ENCODE measurements at regions not wholly inside any gene's neighbourhood (a gene's known extent, or its start where the extent isn't known, plus 50 kb on each side); places are given as distances from the start of the nearest gene placed in this dataset.
A peak's percentile ranks its signal among the peaks of the same experiment; 100 is the strongest.

GRCh38 chr13:50697746-50698539 lies 145.5 kb downstream of the DLEU7 start:
- intact Hi-C loops (cut with DNase I), result no loop called here
- no peaks in the 10 kb centered on the region for H3K36me3 ChIP-seq (replicated peaks in 1 of 2; ENCODE audit: insufficient read depth in 1 of 2, low read depth in 2 of 2)
- no peaks in the 10 kb centered on the region for H3K27me3 ChIP-seq
- TF ChIP-seq, protein P1, sequence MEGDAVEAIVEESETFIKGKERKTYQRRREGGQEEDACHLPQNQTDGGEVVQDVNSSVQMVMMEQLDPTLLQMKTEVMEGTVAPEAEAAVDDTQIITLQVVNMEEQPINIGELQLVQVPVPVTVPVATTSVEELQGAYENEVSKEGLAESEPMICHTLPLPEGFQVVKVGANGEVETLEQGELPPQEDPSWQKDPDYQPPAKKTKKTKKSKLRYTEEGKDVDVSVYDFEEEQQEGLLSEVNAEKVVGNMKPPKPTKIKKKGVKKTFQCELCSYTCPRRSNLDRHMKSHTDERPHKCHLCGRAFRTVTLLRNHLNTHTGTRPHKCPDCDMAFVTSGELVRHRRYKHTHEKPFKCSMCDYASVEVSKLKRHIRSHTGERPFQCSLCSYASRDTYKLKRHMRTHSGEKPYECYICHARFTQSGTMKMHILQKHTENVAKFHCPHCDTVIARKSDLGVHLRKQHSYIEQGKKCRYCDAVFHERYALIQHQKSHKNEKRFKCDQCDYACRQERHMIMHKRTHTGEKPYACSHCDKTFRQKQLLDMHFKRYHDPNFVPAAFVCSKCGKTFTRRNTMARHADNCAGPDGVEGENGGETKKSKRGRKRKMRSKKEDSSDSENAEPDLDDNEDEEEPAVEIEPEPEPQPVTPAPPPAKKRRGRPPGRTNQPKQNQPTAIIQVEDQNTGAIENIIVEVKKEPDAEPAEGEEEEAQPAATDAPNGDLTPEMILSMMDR (IDR thresholded peaks at IDR 0.05), result no peak
- TF ChIP-seq POLR2A (IDR thresholded peaks at IDR 0.05), result no peak
- H3K27ac ChIP-seq, result no peak overlapping the region
- 36 to 44% methylated on average over 4 of the region's 4 CpGs for WGBS, 2 donors
- ATAC-seq (peak; percentile 27), DNase-seq (no peak)
- H3K4me1 ChIP-seq, result no peaks in the 10 kb centered on the region
- no peak overlapping the region for H3K4me3 ChIP-seq
- H3K9me3 ChIP-seq, result no peaks in the 10 kb centered on the region

GRCh38 chr13:50699874-50700663 lies 143.4 kb downstream of the DLEU7 start:
- Histone ChIP-seq H3K36me3 (replicated peaks in 1 of 2; ENCODE audit: insufficient read depth in 1 of 2, low read depth in 2 of 2) (no peaks in the 10 kb centered on the region), H3K9me3 (no peaks in the 10 kb centered on the region), H3K4me1 (no peaks in the 10 kb centered on the region), H3K27me3 (no peaks in the 10 kb centered on the region), H3K4me3 (no peak overlapping the region), H3K27ac (no peak overlapping the region)
- DNase-seq (no peak), ATAC-seq (no peak)
- intact Hi-C loops (cut with DNase I), result no loop called here
- TF ChIP-seq POLR2A (IDR thresholded peaks at IDR 0.05), result no peak
- TF ChIP-seq, protein P1 (IDR thresholded peaks at IDR 0.05), result no peak
- WGBS, 2 donors, result 72 to 73% methylated on average over 3 to 4 of the region's 4 CpGs

DNA sequence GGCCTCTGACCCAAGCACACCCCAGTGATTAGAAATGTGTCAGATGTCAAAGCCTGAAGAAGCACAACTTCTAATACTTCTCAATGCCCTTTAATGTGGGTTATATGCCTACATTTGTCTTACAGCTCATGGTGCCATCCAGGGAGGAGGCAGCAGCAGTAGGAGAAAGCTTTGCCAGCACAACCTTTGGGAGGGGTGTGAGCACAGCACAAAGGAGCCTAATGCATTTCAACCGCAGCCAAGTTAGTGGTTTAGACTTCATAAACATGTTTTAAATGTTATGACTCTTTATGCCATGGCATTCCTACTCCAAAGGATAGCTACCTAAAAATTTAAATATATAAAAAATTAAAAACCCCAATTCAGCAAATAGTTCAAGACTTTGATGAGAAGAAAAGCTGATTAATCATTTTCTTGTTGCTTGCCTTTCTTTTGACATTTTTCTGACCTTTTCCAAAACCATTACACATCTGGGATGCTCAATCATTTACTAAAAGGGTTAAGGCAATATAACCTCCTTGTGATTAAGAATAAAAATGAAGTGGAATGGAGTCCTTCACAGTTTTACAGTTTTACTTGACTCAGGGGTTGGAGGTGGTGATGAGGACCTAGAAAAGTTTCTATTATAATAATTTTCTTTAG lies 142.7 kb downstream of the DLEU7 start:
- no peak for TF ChIP-seq POLR2A (IDR thresholded peaks at IDR 0.05)
- TF ChIP-seq, protein P1 (IDR thresholded peaks at IDR 0.05), result no peak
- Histone ChIP-seq H3K4me1 (no peaks in the 10 kb centered on the region), H3K9me3 (no peaks in the 10 kb centered on the region), H3K27ac (no peak overlapping the region), H3K27me3 (no peaks in the 10 kb centered on the region), H3K36me3 (replicated peaks in 1 of 2; ENCODE audit: insufficient read depth in 1 of 2, low read depth in 2 of 2) (no peaks in the 10 kb centered on the region), H3K4me3 (no peak overlapping the region)
- 93 to 97% methylated on average over 1 of the region's 1 CpG for WGBS, 2 donors
- intact Hi-C loops (cut with DNase I), result no loop called here
- no peak for DNase-seq
- no peak for ATAC-seq

DNA sequence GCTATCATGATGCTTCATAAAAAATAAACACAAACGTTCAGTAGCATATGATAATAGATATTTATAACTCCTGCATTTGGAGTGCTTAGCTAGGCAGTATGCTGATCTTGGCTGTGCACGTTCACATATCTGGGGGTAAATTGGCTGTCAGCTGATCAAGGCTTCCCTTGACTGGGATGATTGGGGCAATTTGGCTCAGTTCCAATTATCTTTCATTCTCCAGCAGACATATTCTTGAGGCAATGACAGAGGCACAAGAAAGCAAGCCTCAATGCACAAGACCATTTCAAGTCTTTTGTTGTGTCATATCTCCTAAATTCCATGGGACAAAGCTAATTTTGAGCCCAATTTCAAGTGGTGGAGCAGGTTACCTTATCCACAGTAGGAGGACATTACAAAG lies 142.0 kb downstream of the DLEU7 start:
- Histone ChIP-seq H3K4me3 (no peak overlapping the region), H3K9me3 (no peaks in the 10 kb centered on the region), H3K4me1 (no peaks in the 10 kb centered on the region), H3K27me3 (no peaks in the 10 kb centered on the region), H3K36me3 (replicated peaks in 1 of 2; ENCODE audit: insufficient read depth in 1 of 2, low read depth in 2 of 2) (no peaks in the 10 kb centered on the region), H3K27ac (no peak overlapping the region)
- DNase-seq (no peak), ATAC-seq (no peak)
- intact Hi-C loops (cut with DNase I), result no loop called here
- TF ChIP-seq POLR2A (IDR thresholded peaks at IDR 0.05), result no peak
- TF ChIP-seq, protein P1 (IDR thresholded peaks at IDR 0.05), result no peak
- 34 to 45% methylated on average over 2 of the region's 2 CpGs for WGBS, 2 donors

All from body of pancreas (tissue), 4 donors.